ENCODE measurements at regions not wholly inside any gene's neighbourhood (a gene's known extent, or its start where the extent isn't known, plus 50 kb on each side); places are given as distances from the start of the nearest gene placed in this dataset.

DNA sequence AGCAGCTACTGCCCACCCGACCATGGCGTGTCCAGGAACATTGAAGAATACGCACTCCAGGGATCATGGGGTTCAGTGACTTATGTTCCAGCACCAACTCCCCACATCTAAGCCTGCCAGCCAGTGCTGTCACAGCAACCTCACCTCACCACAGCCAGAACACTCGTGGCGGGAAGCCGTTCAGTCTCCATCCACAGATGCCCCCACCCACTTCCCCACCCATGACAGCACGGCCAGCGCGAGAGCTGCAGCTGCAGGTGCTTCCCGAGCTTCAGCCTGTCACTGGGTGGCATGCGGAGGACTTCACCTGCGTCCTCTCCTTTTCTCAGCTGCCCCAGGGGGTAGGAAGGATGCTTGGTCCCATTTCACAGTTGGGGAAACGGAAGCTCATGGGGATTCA lies 50.3 kb downstream of the RBFOX3 start:
- no peak for DNase-seq
- no peaks in the 10 kb centered on the region for H3K9me3 ChIP-seq
- H3K9ac ChIP-seq (ENCODE audit: low read depth in 2 of 2, low read length in 2 of 2), result no peak overlapping the region
- no peak overlapping the region for H3K4me3 ChIP-seq
- H3K4me1 ChIP-seq, result no peaks in the 10 kb centered on the region
- TF ChIP-seq, protein P1, sequence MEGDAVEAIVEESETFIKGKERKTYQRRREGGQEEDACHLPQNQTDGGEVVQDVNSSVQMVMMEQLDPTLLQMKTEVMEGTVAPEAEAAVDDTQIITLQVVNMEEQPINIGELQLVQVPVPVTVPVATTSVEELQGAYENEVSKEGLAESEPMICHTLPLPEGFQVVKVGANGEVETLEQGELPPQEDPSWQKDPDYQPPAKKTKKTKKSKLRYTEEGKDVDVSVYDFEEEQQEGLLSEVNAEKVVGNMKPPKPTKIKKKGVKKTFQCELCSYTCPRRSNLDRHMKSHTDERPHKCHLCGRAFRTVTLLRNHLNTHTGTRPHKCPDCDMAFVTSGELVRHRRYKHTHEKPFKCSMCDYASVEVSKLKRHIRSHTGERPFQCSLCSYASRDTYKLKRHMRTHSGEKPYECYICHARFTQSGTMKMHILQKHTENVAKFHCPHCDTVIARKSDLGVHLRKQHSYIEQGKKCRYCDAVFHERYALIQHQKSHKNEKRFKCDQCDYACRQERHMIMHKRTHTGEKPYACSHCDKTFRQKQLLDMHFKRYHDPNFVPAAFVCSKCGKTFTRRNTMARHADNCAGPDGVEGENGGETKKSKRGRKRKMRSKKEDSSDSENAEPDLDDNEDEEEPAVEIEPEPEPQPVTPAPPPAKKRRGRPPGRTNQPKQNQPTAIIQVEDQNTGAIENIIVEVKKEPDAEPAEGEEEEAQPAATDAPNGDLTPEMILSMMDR (IDR thresholded peaks at IDR 0.05), result no peak
- intact Hi-C loops (cut with DNase I), result no loop called here
- no peaks in the 10 kb centered on the region for H3K27me3 ChIP-seq
- no peak overlapping the region for H3K27ac ChIP-seq
- no peaks in the 10 kb centered on the region for H3K36me3 ChIP-seq

DNA sequence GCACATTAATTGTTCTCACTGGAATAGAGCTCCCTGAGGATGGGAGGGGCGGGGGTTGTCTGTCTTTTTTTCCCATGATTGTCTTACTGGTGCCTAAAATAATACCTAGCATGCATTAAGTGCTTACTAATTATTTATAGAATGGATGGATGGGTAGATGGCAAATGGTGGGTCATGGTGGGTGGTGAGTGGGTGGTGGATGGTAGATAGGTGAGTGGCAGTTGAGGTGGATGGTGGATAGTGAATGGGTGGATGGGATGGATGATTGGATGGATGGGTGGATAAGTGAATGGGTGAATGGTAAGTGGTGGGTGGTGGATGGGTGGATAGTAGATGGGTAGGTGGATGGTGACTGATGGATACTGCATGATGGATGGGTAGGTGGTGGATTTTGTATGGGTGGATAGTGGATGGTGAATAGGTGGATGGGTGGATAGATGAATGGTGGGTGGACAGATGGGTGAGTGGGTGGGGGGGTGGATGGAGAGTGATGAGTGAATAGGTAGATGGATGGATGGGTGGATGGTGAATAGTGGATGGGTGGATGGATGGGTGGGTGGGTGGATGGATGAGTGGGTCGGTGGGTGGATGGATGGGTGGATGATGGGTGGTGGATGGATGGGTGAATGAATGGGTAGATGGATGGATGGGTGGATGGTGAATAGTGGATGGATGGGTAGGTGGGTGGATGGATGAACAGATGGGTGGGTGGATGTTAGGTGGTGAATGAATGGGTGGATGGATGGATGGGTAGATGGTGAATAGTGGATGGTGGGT lies 51.6 kb downstream of the RBFOX3 start:
- H3K27ac ChIP-seq, result no peak overlapping the region
- no peaks in the 10 kb centered on the region for H3K27me3 ChIP-seq
- TF ChIP-seq, protein P1 (IDR thresholded peaks at IDR 0.05), result no peak

DNA sequence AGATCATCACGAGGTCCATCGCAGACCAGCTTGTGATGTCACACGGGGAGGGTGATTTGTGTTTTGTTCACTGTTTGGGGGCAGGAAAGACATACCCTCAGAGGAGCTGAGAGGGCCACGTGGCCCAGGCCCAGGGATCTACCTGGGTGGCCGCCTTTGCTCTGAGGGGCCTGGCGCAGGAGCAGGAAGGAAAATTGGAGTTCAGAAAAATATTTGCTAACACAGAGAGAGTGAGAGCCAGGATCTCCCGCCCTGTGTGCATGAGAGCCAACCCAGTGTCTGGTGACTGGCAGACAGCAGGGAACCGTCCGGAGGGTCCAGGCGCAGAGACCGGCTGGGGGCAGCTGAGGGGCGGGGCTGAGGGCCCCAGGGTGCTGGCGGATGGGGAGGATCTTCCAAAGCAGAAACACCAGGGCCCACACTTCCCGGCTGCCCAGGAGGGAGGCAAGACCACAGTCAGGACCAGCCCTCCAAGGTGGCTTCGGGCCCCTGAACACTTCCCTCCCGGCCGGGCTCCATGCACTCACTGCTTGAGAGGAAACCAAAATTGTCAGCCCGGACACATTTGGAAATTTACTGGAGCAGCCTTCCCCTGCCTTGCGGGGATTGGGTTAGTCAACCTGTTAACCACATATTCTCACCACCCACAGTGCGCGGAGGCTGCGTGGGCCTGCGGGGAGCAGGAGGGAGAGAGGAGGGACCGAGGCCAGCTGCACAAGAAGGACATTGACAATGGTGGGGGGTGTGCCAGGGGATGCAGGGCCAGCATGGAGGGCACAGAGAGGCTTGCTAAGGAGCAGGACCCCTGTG lies 52.6 kb downstream of the RBFOX3 start:
- no peaks in the 10 kb centered on the region for H3K9me3 ChIP-seq
- TF ChIP-seq, protein P1 (IDR thresholded peaks at IDR 0.05), result no peak
- intact Hi-C loops (cut with DNase I), result no loop called here
- no peaks in the 10 kb centered on the region for H3K4me1 ChIP-seq
- DNase-seq, result no peak
- no peak overlapping the region for H3K9ac ChIP-seq (ENCODE audit: low read depth in 2 of 2, low read length in 2 of 2)
- no peaks in the 10 kb centered on the region for H3K27me3 ChIP-seq
- no peak overlapping the region for H3K27ac ChIP-seq
- H3K4me3 ChIP-seq, result no peak overlapping the region
- H3K36me3 ChIP-seq, result no peaks in the 10 kb centered on the region

More for the DNA sequence above, 51.6 kb downstream of the RBFOX3 start:
- H3K9ac ChIP-seq (ENCODE audit: low read depth in 2 of 2, low read length in 2 of 2), result no peak overlapping the region
- H3K4me1 ChIP-seq, result no peaks in the 10 kb centered on the region
- intact Hi-C loops (cut with DNase I), result no loop called here
- no peak overlapping the region for H3K4me3 ChIP-seq
- DNase-seq, result no peak
- no peaks in the 10 kb centered on the region for H3K36me3 ChIP-seq
- no peaks in the 10 kb centered on the region for H3K9me3 ChIP-seq

DNA sequence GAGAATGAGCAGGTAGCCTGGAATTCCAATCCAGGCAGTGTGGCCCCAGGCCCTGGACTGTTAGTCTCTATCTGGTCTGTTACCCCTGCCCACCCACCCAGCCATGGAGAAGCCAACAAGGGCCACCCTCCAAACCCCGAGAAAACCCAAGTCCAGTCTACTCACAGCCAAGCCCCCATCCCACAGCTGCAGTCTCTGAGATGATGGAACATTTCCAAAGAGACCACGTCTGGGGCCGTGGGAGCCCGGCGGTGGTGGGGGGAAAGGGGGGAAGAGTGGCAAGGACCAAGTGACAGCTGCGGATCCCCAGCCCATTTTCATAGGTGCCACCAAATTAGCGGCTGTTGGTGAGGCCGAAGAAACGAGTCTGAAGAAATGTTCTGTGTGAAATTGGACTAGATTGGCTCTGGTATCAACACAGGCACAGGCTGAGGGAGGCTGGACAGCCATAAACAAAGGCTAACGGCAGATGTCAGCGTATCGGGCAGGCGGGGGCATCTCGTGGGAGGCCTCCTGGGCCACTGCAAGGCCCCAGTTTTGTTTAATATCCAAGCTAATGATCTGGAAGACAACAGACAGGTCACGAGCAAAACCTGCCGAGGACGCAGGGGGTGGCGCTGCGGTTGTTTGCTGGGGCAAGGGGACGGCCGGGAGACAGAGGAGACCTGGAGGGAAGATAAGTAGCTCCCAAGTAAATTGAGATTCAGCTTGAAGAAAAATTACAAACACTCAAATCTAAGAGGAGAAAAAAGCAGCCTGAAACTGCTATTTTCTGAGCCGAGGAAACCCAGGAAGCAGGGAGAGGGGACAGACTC lies 53.4 kb downstream of the RBFOX3 start:
- H3K27me3 ChIP-seq, result no peaks in the 10 kb centered on the region
- H3K4me1 ChIP-seq, result no peaks in the 10 kb centered on the region
- TF ChIP-seq, protein P1 (IDR thresholded peaks at IDR 0.05), result no peak
- peaks cover 3% of the 10 kb centered on the region for H3K9me3 ChIP-seq
- H3K9ac ChIP-seq (ENCODE audit: low read depth in 2 of 2, low read length in 2 of 2), result no peak overlapping the region
- H3K4me3 ChIP-seq, result no peak overlapping the region
- no peaks in the 10 kb centered on the region for H3K36me3 ChIP-seq
- H3K27ac ChIP-seq, result no peak overlapping the region
- intact Hi-C loops (cut with DNase I), result no loop called here
- no peak for DNase-seq

DNA sequence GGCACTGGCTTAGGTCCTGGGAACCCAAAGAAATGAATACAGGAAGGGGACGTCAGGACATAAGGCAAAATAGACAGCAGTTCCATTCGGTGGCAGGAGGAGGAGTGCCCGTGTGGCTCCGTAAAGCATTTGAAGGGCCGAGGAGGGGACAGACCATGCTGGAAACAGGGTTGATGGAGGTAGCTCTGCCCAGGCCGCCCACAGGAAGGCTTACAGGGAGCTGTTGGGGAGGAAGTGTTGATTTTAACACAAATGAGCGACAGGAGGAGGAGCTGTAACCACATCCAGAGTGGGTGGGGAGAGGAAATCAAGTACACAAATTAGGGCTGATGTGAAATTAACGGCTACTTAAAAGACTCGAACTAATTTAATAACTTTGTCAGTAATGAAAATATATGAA lies 54.6 kb downstream of the RBFOX3 start:
- intact Hi-C loops (cut with DNase I), result no loop called here
- Histone ChIP-seq H3K36me3 (no peaks in the 10 kb centered on the region), H3K27ac (no peak overlapping the region), H3K4me3 (no peak overlapping the region), H3K27me3 (no peaks in the 10 kb centered on the region), H3K9me3 (peaks cover 6% of the 10 kb centered on the region), H3K4me1 (no peaks in the 10 kb centered on the region), H3K9ac (ENCODE audit: low read depth in 2 of 2, low read length in 2 of 2) (no peak overlapping the region)
- DNase-seq, result no peak
- TF ChIP-seq, protein P1 (IDR thresholded peaks at IDR 0.05), result no peak
